ENCODE measurements at regions not wholly inside any gene's neighbourhood (a gene's known extent, or its start where the extent isn't known, plus 50 kb on each side); places are given as distances from the start of the nearest gene placed in this dataset.

GRCh38 chr18:78822949-78823285 lies 156.7 kb upstream of the SALL3 start:
- H3K27me3 Mint-ChIP-seq (ENCODE audit: insufficient read depth, unreplicated experiment) = no peaks in the 10 kb centered on the region
- CTCF ChIA-PET = interaction anchor here (0.7 to 1.0 kb wide), 2 partner anchors 53 to 502 kb away, joined by 3 to 4 read pairs; no protein-coding TSS in a partner anchor
- TF ChIP-seq CTCF (IDR thresholded peaks at IDR 0.05; ENCODE audit: unreplicated experiment) = no peak
- no peak overlapping the region for H3K27ac Mint-ChIP-seq (ENCODE audit: low read depth, unreplicated experiment)
- no peaks in the 10 kb centered on the region for H3K36me3 Mint-ChIP-seq (ENCODE audit: insufficient read depth, unreplicated experiment)
- BruUV-seq (replicated peaks) = no TSS peak
- peaks cover 16% of the 10 kb centered on the region for H3K9me3 Mint-ChIP-seq (ENCODE audit: unreplicated experiment)
- POLR2A ChIA-PET = no interaction called here
- no peak for DNase-seq (ENCODE audit: unreplicated experiment)
- H3K4me3 Mint-ChIP-seq (ENCODE audit: unreplicated experiment) = no peak overlapping the region
- intact Hi-C loops (cut with micrococcal nuclease) = no loop called here
- H3K4me1 Mint-ChIP-seq (ENCODE audit: insufficient read depth, unreplicated experiment) = no peaks in the 10 kb centered on the region

- intact Hi-C loops (cut with micrococcal nuclease) = no loop called here
- no TSS peak for BruUV-seq (replicated peaks)
Observed at GRCh38 chr18:78825168-78825567, 154.4 kb upstream of the SALL3 start.

GRCh38 chr18:78826631-78827030 lies 153.0 kb upstream of the SALL3 start:
- Mint-ChIP-seq H3K9me3 (ENCODE audit: unreplicated experiment) (peaks cover 20% of the 10 kb centered on the region), H3K36me3 (ENCODE audit: insufficient read depth, unreplicated experiment) (no peaks in the 10 kb centered on the region), H3K27ac (ENCODE audit: low read depth, unreplicated experiment) (no peak overlapping the region), H3K4me1 (ENCODE audit: insufficient read depth, unreplicated experiment) (no peaks in the 10 kb centered on the region), H3K27me3 (ENCODE audit: insufficient read depth, unreplicated experiment) (no peaks in the 10 kb centered on the region), H3K4me3 (ENCODE audit: unreplicated experiment) (no peak overlapping the region)
- no TSS peak for BruUV-seq (replicated peaks)
- CTCF ChIA-PET = interaction anchor here (0.5 kb wide), 1 partner anchor 166 kb away, joined by 7 read pairs; no protein-coding TSS in a partner anchor
- POLR2A ChIA-PET = interaction anchor here (0.7 kb wide), 1 partner anchor 112 kb away, joined by 3 read pairs; no protein-coding TSS in a partner anchor
- TF ChIP-seq CTCF (IDR thresholded peaks at IDR 0.05; ENCODE audit: unreplicated experiment) = no peak
- intact Hi-C loops (cut with micrococcal nuclease) = no loop called here
- no peak for DNase-seq (ENCODE audit: unreplicated experiment)

More at GRCh38 chr18:78825168-78825567, 154.4 kb upstream of the SALL3 start:
- POLR2A ChIA-PET = no interaction called here
- no peak for TF ChIP-seq CTCF (IDR thresholded peaks at IDR 0.05; ENCODE audit: unreplicated experiment)
- Mint-ChIP-seq H3K27ac (ENCODE audit: low read depth, unreplicated experiment) (no peak overlapping the region), H3K4me3 (ENCODE audit: unreplicated experiment) (no peak overlapping the region), H3K36me3 (ENCODE audit: insufficient read depth, unreplicated experiment) (no peaks in the 10 kb centered on the region), H3K27me3 (ENCODE audit: insufficient read depth, unreplicated experiment) (no peaks in the 10 kb centered on the region), H3K9me3 (ENCODE audit: unreplicated experiment) (peaks cover 19% of the 10 kb centered on the region), H3K4me1 (ENCODE audit: insufficient read depth, unreplicated experiment) (no peaks in the 10 kb centered on the region)
- no peak for DNase-seq (ENCODE audit: unreplicated experiment)
- CTCF ChIA-PET = no interaction called here

GRCh38 chr18:78827141-78827540 lies 152.5 kb upstream of the SALL3 start:
- ChIA-PET CTCF (no interaction called here), POLR2A (no interaction called here)
- no TSS peak for BruUV-seq (replicated peaks)
- Mint-ChIP-seq H3K9me3 (ENCODE audit: unreplicated experiment) (peaks cover 23% of the 10 kb centered on the region), H3K36me3 (ENCODE audit: insufficient read depth, unreplicated experiment) (no peaks in the 10 kb centered on the region), H3K27me3 (ENCODE audit: insufficient read depth, unreplicated experiment) (no peaks in the 10 kb centered on the region), H3K27ac (ENCODE audit: low read depth, unreplicated experiment) (no peak overlapping the region), H3K4me1 (ENCODE audit: insufficient read depth, unreplicated experiment) (no peaks in the 10 kb centered on the region), H3K4me3 (ENCODE audit: unreplicated experiment) (no peak overlapping the region)
- intact Hi-C loops (cut with micrococcal nuclease) = no loop called here
- TF ChIP-seq CTCF (IDR thresholded peaks at IDR 0.05; ENCODE audit: unreplicated experiment) = no peak
- DNase-seq (ENCODE audit: unreplicated experiment) = no peak

Measured in MCF 10A (cell line).